Spleen (tissue), 11 donors: ENCODE measurements at regions not wholly inside any gene's neighbourhood (a gene's known extent, or its start where the extent isn't known, plus 50 kb on each side); places are given as distances from the start of the nearest gene placed in this dataset.

Experiments used
- DNase-seq: peaks from one replicate; pipeline ENCODE4 v3.0.0-alpha.2; 2020
- H3K27ac ChIP-seq, 8 donors: fragments of 200-600 bp; sonication (generic) in 7 of 8; 1 replicate in 4 of 8; 2 replicates in 4 of 8; pipeline versions ENCODE4 v1.5.0 to v1.8.0; 2016 to 2021; ENCODE audit warnings: inconsistent platforms in 4 of 8, mild to moderate bottlenecking in 4 of 8, moderate library complexity in 1 of 8
- H3K27me3 ChIP-seq, 7 donors: fragments of 200-600 bp; sonication (generic) in 6 of 7; replicated peaks in 1 of 7; 1 replicate in 4 of 7; 2 replicates in 3 of 7; pipeline versions ENCODE4 v1.5.0 to v1.8.0; 2016 to 2021; ENCODE audit warnings: inconsistent platforms in 3 of 7, mild to moderate bottlenecking in 1 of 7
- H3K36me3 ChIP-seq, 6 donors: fragments of 200-600 bp; sonication (generic) in 5 of 6; 1 replicate in 4 of 6; 2 replicates in 2 of 6; pipeline versions ENCODE4 v1.5.0 to v1.8.0; 2016 to 2021; ENCODE audit warnings: inconsistent platforms in 2 of 6
- H3K4me1 ChIP-seq, 6 donors: fragments of 200-600 bp; sonication (generic) in 5 of 6; 1 replicate in 3 of 6; 2 replicates in 3 of 6; pipeline versions ENCODE4 v1.5.0 to v1.8.0; 2016 to 2021; ENCODE audit warnings: inconsistent platforms in 3 of 6
- H3K4me3 ChIP-seq, 8 donors: fragments of 200-600 bp; sonication (generic) in 7 of 8; 1 replicate in 4 of 8; 2 replicates in 4 of 8; pipeline versions ENCODE4 v1.5.0 to v1.8.0; 2016 to 2021; ENCODE audit warnings: inconsistent platforms in 4 of 8, mild to moderate bottlenecking in 4 of 8, moderate library complexity in 2 of 8
- H3K9me3 ChIP-seq, 8 donors: fragments of 200-600 bp; sonication (generic) in 7 of 8; 1 replicate in 4 of 8; 2 replicates in 4 of 8; pipeline versions ENCODE4 v1.5.0 to v1.8.0; 2016 to 2021; ENCODE audit warnings: inconsistent platforms in 4 of 8
- POLR2A ChIP-seq, 3 donors: fragments of 450-650 bp; IDR thresholded peaks; one replicate each; pipeline ENCODE4 v1.5.1; 2017; ENCODE audit warnings: antibody characterized with exemption in 3 of 3, mild to moderate bottlenecking in 1 of 3
- POLR2AphosphoS5 ChIP-seq, 3 donors: sonication (generic); formaldehyde crosslinking; IDR thresholded peaks; one replicate each; pipeline ENCODE4 v1.5.1; 2017; ENCODE audit warnings: antibody characterized with exemption in 3 of 3
- WGBS, 5 donors: extraction: QIAGEN DNeasy Blood & Tissue Kit in 3 of 5; methylation state at CpG; one replicate each; pipeline versions ENCODE4 v1.1.5 to v1.1.7; 2013 to 2018; 5-methylcytosine and 5-hydroxymethylcytosine counted together
- intact Hi-C: fragments of 100-400 bp; cut with DNase I; formaldehyde crosslinking; loops from one replicate; pipeline ENCODE4 v1.15.0; 2023; ENCODE audit warnings: low total_unique reads
- TF ChIP-seq, protein P1 (sequence below), 11 experiments: fragments of 200-600 bp in 7 of 11; fragments of 450-650 bp in 4 of 11; sonication (generic) in 4 of 11; IDR thresholded peaks in 8 of 11; conservative IDR thresholded peaks in 3 of 11; 1 replicate in 7 of 11; 2 replicates in 4 of 11; pipeline versions ENCODE4 v1.4.0 to v1.8.0; 2016 to 2021; ENCODE audit warnings: antibody characterized with exemption in 11 of 11, inconsistent platforms in 4 of 11, mild to moderate bottlenecking in 1 of 11
- donor health status: healthy with polysubstance abuse.
- donor health status: DM: no; HTN: no; CAD: no; lungs with moderate emphysema.
- donor health status: DM: no; HTN: no; CAD: no.
- donor health status: Bipolar disorder and iron deficiency.
- donor health status: healthy.
- donor health status: DM: no; HTN: no; CAD: no.
- donor health status: DM: yes; HTN: yes; CAD: no.

GRCh38 chr21:24969068-24969467, 638.2 kb downstream of the MRPL39 start:
- WGBS, 5 donors, result 52 to 74% (median 61%) methylated on average over 1 of the region's 1 CpG
- H3K4me3 ChIP-seq, result no peak overlapping the region
- H3K36me3 ChIP-seq, result no peaks in the 10 kb centered on the region
- no peak for DNase-seq
- no peaks in the 10 kb centered on the region for H3K27me3 ChIP-seq
- peaks cover 0 to 40% (median 24%) of the 10 kb centered on the region in 8 donors for H3K9me3 ChIP-seq
- no peak overlapping the region for H3K27ac ChIP-seq
- TF ChIP-seq POLR2A (IDR thresholded peaks at IDR 0.05) (no peak), POLR2AphosphoS5 (IDR thresholded peaks at IDR 0.05) (no peak)
- TF ChIP-seq, protein P1, sequence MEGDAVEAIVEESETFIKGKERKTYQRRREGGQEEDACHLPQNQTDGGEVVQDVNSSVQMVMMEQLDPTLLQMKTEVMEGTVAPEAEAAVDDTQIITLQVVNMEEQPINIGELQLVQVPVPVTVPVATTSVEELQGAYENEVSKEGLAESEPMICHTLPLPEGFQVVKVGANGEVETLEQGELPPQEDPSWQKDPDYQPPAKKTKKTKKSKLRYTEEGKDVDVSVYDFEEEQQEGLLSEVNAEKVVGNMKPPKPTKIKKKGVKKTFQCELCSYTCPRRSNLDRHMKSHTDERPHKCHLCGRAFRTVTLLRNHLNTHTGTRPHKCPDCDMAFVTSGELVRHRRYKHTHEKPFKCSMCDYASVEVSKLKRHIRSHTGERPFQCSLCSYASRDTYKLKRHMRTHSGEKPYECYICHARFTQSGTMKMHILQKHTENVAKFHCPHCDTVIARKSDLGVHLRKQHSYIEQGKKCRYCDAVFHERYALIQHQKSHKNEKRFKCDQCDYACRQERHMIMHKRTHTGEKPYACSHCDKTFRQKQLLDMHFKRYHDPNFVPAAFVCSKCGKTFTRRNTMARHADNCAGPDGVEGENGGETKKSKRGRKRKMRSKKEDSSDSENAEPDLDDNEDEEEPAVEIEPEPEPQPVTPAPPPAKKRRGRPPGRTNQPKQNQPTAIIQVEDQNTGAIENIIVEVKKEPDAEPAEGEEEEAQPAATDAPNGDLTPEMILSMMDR (IDR thresholded peaks at IDR 0.05 in 8 of 11, conservative IDR thresholded peaks at IDR 0.05 in 3 of 11), result no peak
- intact Hi-C loops, result no loop called here
- no peaks in the 10 kb centered on the region for H3K4me1 ChIP-seq

DNA sequence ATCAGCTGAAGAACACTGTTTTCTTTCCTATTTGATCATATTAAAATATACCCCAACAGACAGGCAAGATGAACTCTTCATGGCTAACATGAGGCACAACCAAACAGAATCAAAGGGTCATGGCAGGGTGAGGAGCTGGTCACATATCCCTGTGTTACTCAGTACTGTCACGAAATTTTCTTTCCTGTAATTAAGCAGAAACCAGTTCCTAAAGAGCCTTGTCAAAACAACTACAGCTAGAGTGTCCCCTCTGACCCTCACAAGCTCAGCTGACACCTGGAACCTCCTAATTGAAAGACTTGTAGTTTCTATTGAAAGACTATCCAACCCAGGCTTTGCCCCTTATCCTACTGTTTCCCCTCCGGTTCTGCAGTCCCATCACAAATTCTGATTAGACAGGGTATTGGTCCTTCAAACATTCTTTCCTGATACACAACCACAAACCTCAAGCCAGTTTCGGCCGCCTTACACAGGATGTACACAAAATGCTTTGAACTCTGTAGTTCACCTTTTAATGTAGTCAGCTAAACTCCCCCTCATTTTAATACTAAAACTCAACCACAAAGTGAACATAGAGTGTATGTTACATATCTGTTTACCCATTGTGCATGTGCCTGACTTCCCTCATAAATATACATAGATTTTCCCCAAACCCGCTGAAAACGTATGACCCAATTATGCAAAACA, 651.9 kb downstream of the MRPL39 start:
- Histone ChIP-seq H3K4me3 (no peak overlapping the region), H3K36me3 (no peaks in the 10 kb centered on the region), H3K4me1 (no peaks in the 10 kb centered on the region), H3K9me3 (peaks cover 0 to 11% (median 0%) of the 10 kb centered on the region in 8 donors), H3K27ac (no peak overlapping the region), H3K27me3 (no peaks in the 10 kb centered on the region)
- no peak for DNase-seq
- 41 to 53% (median 50%) methylated on average over 6 of the region's 6 CpGs for WGBS, 5 donors
- TF ChIP-seq POLR2A (IDR thresholded peaks at IDR 0.05) (no peak), POLR2AphosphoS5 (IDR thresholded peaks at IDR 0.05) (no peak)
- TF ChIP-seq, protein P1 (IDR thresholded peaks at IDR 0.05 in 8 of 11, conservative IDR thresholded peaks at IDR 0.05 in 3 of 11), result no peak
- intact Hi-C loops, result no loop called here

DNA sequence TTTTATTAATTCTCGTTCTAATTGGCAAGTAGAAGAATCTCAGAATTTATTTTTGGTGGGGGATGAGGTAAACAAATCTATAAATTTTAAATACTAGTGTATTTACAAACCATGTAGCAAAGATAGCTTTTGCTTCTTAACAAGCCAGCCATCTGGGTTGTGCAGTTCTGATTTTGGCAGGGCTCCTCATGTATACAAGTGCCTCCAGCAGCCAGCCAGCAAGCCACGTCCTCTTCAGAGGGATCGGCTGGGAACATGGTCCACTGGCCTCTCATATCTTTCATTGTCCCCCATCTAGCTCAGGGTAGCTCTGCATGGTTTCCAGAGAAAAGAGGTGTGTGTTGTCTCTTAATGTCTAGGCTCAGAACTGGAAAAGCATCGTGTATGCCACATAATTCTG, 659.1 kb downstream of the MRPL39 start:
- H3K9me3 ChIP-seq, result no peaks in the 10 kb centered on the region
- no peaks in the 10 kb centered on the region for H3K36me3 ChIP-seq
- no peak for DNase-seq
- no peak overlapping the region for H3K4me3 ChIP-seq
- H3K27ac ChIP-seq, result no peak overlapping the region
- H3K27me3 ChIP-seq, result no peaks in the 10 kb centered on the region
- TF ChIP-seq POLR2A (IDR thresholded peaks at IDR 0.05) (no peak), POLR2AphosphoS5 (IDR thresholded peaks at IDR 0.05) (no peak)
- TF ChIP-seq, protein P1 (IDR thresholded peaks at IDR 0.05 in 8 of 11, conservative IDR thresholded peaks at IDR 0.05 in 3 of 11), result no peak
- intact Hi-C loops, result no loop called here
- WGBS, 5 donors, result 56 to 80% (median 69%) methylated on average over 4 of the region's 4 CpGs
- H3K4me1 ChIP-seq, result no peaks in the 10 kb centered on the region

DNA sequence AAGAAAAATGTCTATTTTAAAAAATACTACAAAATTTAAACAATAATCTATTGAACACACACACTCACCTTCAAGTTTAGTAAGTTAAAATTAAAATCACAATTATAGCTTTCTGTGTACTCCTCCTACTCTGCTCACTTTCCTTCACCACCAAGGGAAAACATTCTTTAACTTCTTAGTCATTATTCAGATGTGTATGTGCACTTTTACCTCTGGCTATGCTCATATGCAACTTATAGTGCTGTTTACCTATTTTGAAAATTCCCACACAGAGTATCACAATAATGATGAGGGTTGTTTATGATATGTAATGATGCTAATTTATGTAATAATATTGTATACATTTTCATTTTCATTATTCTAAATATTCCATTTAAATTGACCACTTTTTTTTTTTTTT, 661.4 kb downstream of the MRPL39 start:
- intact Hi-C loops, result no loop called here
- DNase-seq, result no peak
- no peaks in the 10 kb centered on the region for H3K4me1 ChIP-seq
- H3K27ac ChIP-seq, result no peak overlapping the region
- TF ChIP-seq POLR2AphosphoS5 (IDR thresholded peaks at IDR 0.05) (no peak), POLR2A (IDR thresholded peaks at IDR 0.05) (no peak)
- TF ChIP-seq, protein P1 (IDR thresholded peaks at IDR 0.05 in 8 of 11, conservative IDR thresholded peaks at IDR 0.05 in 3 of 11), result no peak
- no peaks in the 10 kb centered on the region for H3K9me3 ChIP-seq
- H3K36me3 ChIP-seq, result no peaks in the 10 kb centered on the region
- no peaks in the 10 kb centered on the region for H3K27me3 ChIP-seq
- no peak overlapping the region for H3K4me3 ChIP-seq
